H1 (cell line): ENCODE measurements at regions not wholly inside any gene's neighbourhood (a gene's known extent, or its start where the extent isn't known, plus 50 kb on each side); places are given as distances from the start of the nearest gene placed in this dataset.

Experiments used
- CBX8 ChIP-seq: fragments of 300-800, 300-1000 bp; sonication (generic); IDR thresholded peaks from 2 replicates; pipeline ENCODE4 v1.7.1; 2016; ENCODE audit warnings: low read depth, low read length, borderline replicate concordance
- CHD1 ChIP-seq: IDR thresholded peaks from 2 replicates; pipeline ENCODE4 v1.6.1; 2012; ENCODE audit warnings: low read depth, low read length, improper control_type of control experiment
- CHD2 ChIP-seq: IDR thresholded peaks from 2 replicates; pipeline ENCODE4 v1.6.1; 2012; ENCODE audit warnings: low read length, improper control_type of control experiment
- JUN ChIP-seq: IDR thresholded peaks from 2 replicates; pipeline ENCODE4 v1.6.1; 2011; ENCODE audit warnings: low read depth, mild to moderate bottlenecking, improper control_type of control experiment, low read length
- SP1 ChIP-seq: IDR thresholded peaks from 2 replicates; pipeline ENCODE4 v1.6.1; 2011; ENCODE audit warnings: low read depth, low read length
- SUZ12 ChIP-seq: fragments of 200-600 bp; sonication (generic); IDR thresholded peaks from 2 replicates; pipeline ENCODE4 v1.6.1; 2012; ENCODE audit warnings: mild to moderate bottlenecking, inconsistent platforms, low read length, moderate library complexity, mixed read lengths

DNA sequence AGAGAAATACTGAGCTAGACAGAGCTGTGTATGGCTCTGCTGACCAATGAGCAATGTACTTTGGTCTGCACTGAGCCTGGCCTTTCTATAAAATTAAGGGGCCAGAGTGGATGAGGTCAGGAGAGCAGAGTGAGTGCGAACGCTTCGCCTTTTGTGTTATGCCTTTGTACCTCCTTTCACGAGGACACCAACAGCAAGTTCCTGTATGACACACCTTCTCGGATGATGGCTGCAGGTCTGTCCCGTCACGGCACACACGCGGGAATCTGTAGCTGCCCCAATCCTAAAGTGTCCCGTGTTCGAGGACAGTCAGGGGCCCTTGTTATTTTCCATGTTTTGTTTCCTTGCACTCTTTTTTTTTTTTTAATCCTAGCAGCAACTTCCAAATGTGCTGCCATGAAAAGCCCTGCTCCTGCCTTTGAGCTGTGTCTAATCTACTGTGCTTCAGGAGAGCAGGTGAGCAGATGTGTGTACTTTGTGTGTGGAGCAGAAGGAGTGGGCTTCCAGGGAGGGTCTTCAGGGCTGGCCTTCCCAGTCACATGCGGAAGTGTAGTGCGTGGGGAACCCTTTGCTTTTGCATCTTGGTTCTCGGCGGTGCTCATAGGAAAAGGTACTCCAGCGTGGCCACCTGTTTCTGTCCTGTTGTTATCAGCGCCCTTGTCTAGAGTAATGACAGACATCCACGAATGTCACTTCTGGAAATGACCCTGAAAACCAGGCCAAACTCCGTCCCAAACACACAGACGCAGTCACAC, 213.2 kb downstream of the NDUFA10 start (continued):
- TF ChIP-seq JUN (no peak), CHD2 (no peak), CBX8 (no peak), CHD1 (no peak), SP1 (no peak), SUZ12 (no peak)
